ENCODE measurements at regions not wholly inside any gene's neighbourhood (a gene's known extent, or its start where the extent isn't known, plus 50 kb on each side); places are given as distances from the start of the nearest gene placed in this dataset.

- TF ChIP-seq, protein P1, sequence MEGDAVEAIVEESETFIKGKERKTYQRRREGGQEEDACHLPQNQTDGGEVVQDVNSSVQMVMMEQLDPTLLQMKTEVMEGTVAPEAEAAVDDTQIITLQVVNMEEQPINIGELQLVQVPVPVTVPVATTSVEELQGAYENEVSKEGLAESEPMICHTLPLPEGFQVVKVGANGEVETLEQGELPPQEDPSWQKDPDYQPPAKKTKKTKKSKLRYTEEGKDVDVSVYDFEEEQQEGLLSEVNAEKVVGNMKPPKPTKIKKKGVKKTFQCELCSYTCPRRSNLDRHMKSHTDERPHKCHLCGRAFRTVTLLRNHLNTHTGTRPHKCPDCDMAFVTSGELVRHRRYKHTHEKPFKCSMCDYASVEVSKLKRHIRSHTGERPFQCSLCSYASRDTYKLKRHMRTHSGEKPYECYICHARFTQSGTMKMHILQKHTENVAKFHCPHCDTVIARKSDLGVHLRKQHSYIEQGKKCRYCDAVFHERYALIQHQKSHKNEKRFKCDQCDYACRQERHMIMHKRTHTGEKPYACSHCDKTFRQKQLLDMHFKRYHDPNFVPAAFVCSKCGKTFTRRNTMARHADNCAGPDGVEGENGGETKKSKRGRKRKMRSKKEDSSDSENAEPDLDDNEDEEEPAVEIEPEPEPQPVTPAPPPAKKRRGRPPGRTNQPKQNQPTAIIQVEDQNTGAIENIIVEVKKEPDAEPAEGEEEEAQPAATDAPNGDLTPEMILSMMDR (IDR thresholded peaks at IDR 0.05), result no peak
- no peak for TF ChIP-seq ZFX (IDR thresholded peaks at IDR 0.05; ENCODE audit: borderline replicate concordance)
Measured at GRCh38 chr6:76217606-76218005, 145.1 kb upstream of the IMPG1 start.

All from 22Rv1 (cell line).